Femur (tissue), 1 donor: ENCODE measurements at regions not wholly inside any gene's neighbourhood (a gene's known extent, or its start where the extent isn't known, plus 50 kb on each side); places are given as distances from the start of the nearest gene placed in this dataset.
"Not testable (repeated sequence)": the region's sequence is repeated elsewhere in the genome, so short reads cannot be mapped to it uniquely, and the experiment has no call there.

Experiments
- DNase-seq: peaks from one replicate; pipeline ENCODE4 v3.0.0-alpha.2; 2017

DNA sequence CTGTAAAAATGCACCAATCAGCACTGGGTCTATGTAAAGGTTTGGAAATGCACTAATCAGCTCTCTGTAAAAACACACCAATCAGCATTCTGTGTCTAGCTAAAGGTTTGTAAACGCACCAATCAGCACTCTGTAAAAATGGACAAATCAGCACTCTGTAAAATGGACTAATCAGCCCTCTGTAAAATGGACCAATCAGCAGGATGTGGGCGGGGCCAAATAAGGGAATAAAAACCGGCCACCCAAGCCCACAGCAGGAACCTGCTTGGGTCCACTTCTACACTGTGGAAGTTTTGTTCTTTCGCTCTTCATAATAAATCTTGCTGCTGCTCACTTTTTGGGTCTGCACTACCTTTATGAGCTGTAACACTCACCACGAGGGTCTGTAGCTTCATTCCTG lies 101.0 kb downstream of the SMC2 start:
- DNase-seq, result not testable (repeated sequence)

DNA sequence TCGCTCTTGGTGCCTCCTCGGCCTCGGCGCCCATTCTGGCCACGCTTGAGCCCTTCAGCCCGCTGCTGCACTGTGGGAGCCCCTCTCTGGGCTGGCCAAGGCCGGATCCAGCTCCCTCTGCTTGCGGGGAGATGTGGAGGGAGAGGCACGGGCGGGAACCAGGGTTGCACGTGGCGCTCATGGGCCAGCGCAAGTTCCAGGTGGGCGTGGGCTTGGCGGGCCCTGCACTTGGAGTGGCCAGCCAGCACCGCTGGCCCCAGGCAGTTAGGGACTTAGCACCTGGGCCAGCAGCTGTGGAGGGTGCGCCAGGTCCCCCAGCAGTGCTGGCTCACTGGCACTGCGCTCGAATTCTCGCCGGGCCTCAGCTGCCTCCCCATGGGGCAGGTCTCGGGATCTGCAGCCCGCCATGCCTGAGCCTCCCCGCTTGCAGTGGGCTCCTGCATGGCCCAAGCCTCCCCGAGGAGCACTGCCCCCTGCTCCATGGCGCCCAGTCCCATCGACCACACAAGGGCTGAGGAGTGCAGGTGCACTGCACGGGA lies 106.4 kb downstream of the SMC2 start:
- DNase-seq, result no peak

DNA sequence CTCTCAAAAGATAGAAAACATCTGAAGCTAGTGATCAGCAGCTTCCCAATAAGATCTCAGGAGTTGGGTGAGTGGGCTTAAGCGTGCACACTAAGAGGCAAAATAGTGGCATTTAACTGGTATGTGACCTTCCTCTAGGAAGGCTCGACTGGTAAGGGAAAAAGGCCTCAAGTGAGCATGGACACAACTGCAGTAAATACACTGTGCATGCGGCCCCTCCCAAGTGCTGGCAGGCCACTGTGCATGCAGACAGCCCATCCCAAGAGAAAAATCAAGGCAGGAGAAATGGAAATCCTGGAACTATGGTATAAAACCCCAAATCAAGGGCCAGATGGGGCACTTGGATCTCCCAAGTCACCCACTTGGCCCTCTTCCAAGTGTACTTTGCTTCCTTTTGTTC lies 112.7 kb downstream of the SMC2 start:
- no peak for DNase-seq

DNA sequence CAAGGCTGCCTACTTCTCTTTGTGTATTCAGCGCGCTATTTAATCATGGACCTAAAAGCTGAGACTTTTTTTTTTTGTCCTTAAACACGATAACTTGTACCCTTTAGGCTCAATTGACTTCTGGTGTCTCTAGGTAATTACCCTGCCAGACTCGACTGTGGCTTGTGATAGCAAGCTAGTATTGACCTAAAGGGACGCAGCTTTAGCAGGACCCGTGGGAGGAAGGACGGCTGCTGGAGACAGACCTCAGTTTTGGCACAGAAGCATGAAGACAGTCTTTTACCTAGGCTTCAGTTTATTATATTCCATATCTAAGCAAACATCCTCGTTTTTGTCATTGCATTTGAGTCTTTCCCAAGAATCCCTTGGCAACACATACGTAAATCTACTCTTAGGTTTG lies 115.3 kb downstream of the SMC2 start:
- DNase-seq, result no peak

DNA sequence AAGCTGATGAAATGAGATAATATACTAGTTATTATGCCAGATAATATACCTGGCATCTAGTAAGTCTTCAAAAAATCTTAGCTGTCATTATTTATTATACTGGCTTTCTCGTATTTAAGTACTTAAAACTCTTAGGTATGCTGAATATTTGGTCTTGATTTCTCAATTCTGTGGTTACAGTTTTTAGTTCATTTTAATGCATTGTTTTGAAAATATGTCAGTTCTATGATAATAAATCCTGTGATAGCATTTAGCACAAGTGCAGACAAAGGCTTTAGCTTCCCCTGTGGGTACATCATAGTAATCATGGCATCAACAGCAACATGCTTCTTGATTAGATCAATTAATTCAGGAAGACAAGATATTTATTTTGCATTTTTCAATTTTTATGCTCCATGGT lies 133.0 kb downstream of the SMC2 start:
- DNase-seq, result no peak

DNA sequence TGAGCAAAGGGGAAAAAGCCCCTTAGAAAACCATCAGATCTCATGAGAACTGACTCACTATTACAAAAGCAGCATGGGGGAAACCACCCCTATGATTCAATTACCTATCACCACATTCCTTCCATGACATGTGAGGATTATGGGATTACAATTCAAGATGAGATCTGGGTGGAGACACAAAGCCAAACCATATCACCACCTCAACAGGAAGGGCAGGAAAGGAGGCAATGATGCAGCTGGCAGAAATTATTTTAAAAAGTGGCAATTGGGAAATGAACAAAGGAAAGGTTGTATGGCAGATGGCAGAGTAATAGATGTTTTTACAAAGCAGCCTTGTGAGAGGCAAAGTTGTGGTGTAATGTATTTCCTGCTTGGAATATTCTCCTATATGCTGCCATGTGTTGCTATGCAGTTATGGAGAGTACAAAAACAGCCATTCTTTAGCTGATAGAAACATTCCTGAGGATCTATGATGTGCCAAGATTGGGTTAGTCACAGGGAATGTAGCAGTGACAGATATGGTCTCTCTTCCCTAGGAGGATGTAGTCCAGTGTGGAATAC lies 138.8 kb downstream of the SMC2 start:
- DNase-seq, result no peak

DNA sequence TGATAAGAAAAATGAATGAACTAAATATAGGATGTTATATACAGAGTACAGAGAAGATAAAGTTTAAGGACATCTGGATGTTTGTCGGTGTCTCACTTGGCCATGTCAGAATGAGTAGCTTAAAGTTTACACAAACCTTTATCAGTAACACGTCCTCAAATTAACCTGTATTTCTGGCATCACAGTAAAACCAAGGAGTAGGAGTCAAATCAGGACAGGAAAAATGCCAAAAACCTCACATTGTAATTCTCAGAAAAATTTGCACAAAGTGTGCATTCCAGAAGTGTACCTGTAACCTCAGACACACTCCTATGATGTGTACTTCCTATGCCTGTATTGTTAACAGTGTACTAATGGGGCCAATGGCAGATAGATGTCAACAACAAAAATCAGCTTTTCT lies 139.3 kb downstream of the SMC2 start:
- DNase-seq, result no peak

DNA sequence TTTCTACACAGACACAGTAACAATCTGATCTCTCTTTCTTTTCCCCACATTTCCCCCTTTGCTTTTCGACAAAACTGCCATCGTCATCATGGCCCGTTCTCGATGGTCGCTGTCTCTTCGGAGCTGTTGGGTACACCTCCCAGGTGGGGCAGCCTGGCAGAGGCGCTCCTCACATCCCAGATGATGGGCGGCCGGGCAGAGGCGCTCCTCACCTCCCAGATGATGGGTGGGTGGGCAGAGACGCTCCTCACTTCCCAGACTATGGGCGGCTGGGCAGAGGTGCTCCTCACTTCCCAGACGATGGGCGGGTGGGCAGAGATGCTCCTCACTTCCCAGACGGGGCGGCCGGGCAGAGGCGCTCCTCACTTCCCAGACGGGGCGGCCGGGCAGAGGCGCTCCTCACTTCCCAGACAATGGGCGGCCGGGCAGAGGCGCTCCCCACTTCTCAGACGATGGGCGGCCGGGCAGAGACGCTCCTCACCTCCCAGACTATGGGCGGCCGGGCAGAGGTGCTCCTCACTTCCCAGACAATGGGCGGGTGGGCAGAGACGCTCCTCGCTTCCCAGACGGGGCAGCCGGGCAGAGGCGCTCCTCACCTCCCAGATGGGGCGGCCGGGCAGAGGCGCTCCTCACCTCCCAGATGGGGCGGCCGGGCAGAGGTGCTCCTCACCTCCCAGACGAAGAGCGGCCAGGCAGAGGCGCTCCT lies 140.7 kb downstream of the SMC2 start:
- DNase-seq, result not testable (repeated sequence)

DNA sequence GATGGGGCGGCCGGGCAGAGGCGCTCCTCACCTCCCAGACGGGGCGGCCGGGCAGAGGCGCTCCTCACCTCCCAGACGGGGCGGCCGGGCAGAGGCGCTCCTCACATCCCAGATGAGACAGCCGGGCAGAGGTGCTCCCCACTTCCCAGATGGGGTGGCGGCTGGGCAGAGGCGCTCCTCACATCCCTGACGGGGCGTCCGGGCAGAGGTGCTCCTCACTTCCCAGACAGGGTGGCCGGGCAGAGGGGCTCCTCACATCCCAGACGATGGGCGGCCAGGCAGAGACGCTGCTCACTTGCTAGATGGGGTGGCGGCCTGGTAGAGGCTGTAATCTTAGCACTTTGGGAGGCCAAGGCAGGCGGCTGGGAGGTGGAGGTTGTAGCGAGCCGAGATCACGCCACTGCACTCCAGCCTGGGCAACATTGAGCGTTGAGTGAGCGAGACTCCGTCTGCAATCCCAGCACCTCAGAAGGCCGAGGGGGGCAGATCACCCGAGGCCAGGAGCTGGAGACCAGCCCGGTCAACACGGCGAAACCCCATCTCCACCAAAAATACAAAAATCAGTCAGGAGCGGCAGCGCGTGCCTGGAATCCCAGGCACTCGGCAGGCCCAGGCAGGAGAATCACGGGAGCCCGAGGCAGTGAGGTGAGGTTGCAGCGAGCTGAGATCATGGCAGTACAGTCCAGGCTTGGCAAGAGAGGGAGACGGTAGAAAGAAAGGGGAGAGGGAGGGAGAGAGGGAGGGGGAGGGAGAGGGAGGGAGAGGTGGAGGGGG lies 141.4 kb downstream of the SMC2 start:
- DNase-seq, result not testable (repeated sequence)

DNA sequence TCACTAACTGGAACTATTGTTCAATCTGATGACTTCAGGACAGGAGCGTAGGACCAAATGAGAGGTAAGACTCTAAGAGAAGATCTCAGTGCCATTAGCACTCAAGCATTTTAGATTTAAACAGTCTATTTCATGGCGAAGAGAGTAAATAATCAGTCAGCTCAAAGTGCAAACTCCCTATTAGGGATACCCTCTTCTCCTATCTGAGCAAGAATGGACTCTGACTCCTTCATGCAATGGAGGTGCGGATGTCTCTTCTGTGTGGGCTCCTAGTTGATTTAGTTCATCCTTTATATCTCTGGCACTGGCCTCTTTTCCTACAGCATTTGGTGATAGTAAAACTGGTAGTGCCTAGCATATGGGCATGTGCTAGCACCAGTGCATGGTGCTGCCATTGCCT lies 144.6 kb downstream of the SMC2 start:
- no peak for DNase-seq

DNA sequence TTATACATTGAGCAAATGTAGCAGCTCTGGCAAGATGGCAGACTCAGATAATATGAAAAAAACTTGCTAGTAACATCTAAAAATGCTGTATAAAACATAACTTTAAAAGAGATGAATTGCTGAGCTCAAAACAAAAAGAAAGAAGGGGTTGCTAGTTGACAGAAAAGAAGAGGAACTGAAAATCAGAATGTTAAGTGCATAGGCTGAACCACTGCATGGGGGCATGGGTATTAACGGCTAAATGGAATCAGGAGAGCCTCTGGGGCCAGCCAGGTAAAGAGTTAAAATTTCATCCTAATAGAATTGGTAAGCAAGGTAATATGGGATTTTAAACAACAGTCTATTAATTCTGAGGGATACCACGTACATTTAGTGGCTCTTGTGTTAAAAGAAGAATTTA lies 146.8 kb downstream of the SMC2 start:
- no peak for DNase-seq

DNA sequence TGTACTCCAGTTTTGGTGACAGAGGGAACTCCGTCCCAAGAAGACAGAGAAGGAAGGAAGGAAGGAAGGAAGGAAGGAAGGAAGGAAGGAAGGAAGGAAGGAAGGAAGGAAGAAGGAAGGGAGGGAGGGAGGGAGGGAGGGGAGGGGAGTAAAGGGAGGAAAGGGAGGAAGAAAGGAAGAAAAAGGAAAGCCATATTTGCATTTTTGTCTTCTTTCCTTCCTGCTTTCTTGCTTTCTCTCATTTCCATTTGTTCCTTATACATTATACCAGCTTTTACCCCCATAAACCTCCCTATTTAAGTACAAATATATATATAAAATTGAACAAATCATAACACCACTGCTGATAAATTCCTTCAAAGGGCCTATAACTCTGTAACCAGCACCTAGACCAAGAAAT lies 151.8 kb downstream of the SMC2 start:
- no peak for DNase-seq

DNA sequence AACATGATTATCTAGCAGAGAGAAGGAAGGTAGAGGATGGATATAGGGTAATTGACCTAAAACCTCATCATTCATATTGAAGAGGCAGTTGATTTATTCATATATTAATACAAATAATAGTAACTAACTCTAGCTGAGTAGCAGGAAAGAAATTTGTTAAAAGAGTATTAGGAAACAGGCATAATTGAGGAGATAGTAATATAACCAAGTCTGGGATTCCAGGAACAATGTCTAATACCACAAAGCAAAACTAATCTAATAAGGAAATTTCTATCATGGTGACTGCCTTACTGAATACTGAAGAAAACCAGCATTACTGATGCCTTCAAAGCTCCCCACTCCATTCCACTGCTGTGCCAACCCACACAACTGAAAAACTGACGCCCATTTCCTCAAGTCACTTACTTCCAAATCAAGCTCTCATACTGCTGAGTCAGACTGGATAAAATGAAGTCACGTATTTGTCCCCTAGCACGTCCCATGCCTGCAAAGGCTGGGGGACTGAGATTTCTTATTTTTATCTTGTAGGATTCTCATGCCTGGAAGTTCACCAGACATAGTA lies 153.9 kb downstream of the SMC2 start:
- DNase-seq, result no peak

DNA sequence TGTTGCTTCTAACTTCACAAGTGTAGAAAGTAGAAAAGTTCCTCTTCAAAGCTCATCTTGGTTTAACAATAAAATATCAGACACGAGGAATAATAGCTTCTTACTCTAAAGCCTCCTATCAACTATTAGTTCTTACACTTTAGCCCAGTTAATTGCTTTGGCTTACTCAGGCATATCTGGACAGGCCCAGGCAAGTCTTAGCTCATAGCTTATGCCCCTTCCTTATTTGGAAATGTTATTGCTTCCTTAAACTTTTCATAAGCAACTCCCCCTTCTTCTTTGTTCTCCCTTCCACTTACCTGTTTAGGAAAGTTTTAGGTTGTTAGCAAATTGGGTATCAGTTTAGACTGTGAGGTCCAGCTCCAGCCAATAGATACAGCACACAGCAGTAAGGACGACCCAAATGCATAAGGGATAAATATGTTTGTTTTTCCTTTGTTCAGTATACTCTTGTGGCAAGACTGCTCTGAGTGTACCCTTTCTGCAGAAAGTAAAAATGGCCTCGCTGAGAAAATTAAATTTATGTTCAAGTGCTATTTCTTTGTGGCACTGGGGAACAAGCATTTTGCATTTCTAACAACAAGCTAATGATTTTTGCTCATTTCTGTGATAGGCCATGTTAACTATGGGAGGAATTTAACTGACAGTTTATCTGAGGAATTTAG lies 162.1 kb downstream of the SMC2 start:
- DNase-seq, result no peak

DNA sequence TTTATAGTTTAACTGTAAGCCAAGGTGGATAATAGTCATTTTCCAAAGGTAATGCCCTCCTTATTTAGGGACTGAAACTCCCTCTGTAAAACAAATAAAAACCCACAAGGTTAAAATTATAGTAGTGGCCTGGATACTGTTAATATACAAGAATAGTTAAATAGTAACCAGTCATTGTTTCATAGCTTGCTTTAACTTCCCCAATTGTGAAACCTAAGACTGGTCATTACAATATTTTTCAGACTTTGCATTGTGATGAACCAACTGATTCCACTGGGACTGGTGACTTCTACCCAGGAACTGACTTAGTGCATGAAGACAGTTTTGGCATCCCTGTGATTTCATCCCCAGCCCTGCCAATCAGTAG lies 162.6 kb downstream of the SMC2 start:
- no peak for DNase-seq

DNA sequence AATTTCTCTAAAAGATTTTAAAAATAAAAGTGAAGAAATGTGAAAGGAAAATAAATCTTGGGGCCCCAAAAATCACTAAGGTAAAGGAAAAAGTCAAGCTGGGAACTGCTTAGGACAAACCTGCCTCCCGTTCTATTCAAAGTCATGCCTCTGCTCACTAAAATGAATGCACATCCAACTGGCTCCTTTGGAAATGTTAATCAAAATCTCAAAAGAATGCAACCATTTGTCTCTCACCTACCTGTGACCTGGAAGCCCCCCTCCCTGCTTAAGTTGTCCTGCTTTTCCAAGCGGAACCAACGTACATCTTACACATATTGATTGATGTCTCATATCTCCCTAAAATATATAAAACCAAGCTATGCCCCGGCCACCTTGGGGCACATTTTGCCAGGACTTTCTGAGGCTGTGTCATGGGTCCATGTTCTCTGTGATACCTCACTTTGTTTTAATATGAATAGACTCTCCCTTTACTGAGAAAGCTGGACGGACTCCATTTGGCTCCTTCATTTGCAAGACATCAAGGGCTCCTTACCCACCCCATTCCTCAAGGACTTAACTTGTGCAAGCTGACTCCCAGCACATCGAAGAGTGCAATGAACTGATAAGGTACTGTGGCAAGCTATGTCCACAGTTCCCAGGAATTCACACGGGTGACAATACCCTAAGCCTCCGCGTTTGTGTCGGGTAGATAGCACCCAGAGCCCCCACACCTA lies 164.3 kb downstream of the SMC2 start:
- no peak for DNase-seq

DNA sequence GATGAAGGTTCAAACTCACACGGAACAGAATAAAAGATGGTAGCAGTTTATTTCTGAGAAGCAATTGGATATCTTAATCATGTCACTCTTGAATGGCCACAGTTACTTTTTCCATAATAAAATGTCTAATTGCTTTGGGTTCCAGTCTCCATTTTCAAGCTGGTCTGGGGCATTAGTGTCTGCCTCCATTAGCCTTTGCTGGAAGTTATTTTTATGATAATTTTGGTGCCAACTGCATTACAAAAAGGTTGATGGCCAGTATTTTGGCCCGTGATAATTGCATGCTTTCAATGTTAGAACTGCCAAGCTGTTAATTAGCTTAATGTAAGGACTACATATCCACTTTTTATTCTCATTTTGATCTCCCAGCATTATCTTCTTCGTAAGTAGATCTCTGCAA lies 165.9 kb downstream of the SMC2 start:
- no peak for DNase-seq

DNA sequence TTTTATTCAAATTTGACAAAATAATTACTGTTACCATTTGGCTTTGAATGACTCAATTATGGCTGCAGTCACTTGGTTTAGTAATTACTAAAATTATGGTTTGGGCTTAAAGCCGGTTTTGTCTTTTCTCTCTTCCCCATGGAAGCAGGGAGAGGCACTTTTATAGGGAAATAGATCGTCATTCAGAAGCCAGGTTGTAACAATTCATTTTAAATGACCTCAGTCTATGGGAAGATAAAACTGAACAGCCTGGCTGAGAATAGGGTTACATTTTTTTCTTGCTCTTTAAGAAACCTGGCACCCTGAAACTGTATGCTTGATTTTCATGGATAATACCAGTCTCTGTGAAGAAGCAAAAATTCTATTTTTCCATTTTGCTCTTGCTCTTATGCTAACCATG lies 169.8 kb downstream of the SMC2 start:
- DNase-seq, result no peak

DNA sequence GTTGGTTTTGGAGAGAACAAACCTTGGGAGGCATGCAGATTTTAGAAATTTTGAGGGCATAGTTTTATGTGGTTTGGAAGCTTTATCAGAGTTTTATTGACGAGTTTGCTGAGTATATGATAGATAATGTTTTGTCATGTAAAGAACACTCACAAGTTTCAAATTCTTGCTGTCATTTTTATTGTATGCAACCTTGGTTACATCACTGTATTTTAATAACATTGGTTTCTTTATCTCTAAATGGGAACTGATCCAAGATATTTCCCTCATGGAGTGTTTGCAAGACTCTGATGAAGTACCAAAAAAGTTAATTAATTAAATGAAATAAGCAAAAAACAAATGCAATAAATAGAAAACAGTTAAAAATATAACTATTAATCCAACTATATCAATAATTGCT lies 170.3 kb downstream of the SMC2 start:
- no peak for DNase-seq

DNA sequence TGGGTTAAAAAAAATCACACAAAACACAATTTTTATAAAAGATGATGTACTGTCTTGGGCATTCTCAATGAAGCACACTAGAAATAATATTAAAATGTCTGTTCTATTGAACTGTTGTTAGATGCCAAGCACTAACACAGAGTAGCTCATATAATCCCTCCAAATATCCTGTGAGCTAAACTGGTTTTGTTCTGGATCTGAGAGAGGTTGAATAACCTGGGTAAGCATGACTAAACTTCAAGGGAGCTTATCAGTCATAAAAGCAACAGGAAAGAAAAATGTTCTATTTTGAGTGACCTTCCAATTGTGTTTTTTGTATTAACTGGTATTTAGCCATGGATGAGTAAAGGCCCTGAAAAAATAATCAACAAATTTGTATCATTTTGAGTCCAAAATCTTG lies 175.3 kb downstream of the SMC2 start:
- no peak for DNase-seq

DNA sequence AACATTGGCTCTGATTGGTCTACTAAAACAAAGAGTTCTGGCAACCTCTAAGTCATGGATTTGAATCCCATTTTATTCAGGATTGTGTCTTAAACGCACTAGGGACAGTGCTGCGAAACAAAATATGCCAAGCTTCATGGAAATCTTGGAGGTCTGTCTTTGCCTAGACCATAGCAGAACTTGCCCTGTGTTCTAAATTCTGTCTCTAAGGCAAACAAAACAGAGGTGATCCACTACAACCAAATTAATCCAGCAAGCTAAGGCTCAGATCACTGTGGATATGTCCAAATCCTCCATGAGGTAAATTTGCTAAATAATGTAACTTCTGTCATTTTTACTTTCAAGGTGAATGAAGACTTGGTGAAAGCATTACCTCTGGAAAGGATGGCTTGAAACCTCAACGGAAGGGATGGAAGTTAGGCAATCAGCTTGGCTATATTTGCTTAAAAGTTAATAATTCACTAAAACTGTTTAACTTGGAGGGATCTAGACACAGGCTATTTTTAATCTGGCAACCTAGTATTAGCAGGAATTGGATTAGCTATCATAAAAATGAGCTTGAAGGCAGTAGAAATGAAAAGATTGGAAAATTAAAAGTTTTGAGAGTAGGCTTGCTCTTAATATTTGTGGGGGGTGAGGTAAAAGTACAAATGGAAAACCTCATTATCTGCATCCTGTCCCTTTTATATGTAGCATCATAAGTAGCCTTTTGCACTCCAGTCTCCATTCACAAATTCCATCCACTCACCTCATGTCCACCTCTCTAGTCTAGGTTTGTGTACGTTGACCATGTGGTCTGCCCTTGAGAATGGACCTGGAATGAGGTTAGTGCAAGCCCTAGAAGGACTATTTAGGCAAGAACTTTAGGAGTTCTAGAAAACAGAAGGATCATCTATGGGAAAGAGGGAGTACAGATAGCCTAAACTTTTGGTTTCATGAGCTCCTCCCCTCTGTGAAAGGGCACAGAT lies 176.2 kb downstream of the SMC2 start:
- no peak for DNase-seq
